ENCODE measurements at regions not wholly inside any gene's neighbourhood (a gene's known extent, or its start where the extent isn't known, plus 50 kb on each side); places are given as distances from the start of the nearest gene placed in this dataset.

DNA sequence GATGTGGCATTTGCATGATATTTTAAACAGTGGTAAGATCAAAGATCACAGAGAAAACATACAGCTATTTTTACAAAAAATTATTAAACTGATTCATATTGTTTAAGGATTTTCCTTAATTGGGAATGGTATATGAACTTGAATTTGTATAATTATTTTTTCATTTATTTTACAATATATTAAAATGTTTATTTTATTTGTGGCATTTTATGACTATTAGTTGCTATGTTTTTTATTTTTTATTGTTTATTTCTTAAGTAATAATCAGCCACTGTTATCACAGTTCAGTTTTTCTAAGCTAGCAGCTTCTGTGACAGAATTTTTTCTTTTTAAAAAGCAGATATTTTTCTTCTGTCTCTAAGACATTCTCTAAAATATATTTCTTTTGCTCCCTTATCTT, 387.0 kb upstream of the KHDRBS2 start:
- no peaks in the 10 kb centered on the region for H3K36me3 ChIP-seq (ENCODE audit: low read depth, low read length)
- CTCF ChIA-PET = no interaction called here
- DNase-seq (no peak), ATAC-seq (no peak)
- no peaks in the 10 kb centered on the region for H4K20me1 ChIP-seq (ENCODE audit: low read length)
- intact Hi-C loops (cut with micrococcal nuclease) = no loop called here
- POLR2A ChIA-PET (ENCODE audit: unreplicated experiment) = no interaction called here
- no peaks in the 10 kb centered on the region for H3F3A ChIP-seq (ENCODE audit: low read length, unreplicated experiment)
- no peaks in the 10 kb centered on the region for H3K27me3 ChIP-seq (ENCODE audit: low read length)
- H3K4me2 ChIP-seq (ENCODE audit: low read length) = no peak overlapping the region
- no peaks in the 10 kb centered on the region for H3K9me2 ChIP-seq (replicated peaks; ENCODE audit: low read length)
- no peaks in the 10 kb centered on the region for H3K79me2 ChIP-seq (ENCODE audit: low read length)
- H2AFZ ChIP-seq (ENCODE audit: low read length) = no peak overlapping the region
- H3K27ac ChIP-seq (ENCODE audit: low read length) = no peak overlapping the region
- no peaks in the 10 kb centered on the region for H3K4me1 ChIP-seq (ENCODE audit: insufficient read depth, low read length)
- no TSS peak for BruUV-seq (replicated peaks)
- 0 out of 2 replicates have a peak, but pooled peaks cover 3% of the 10 kb centered on the region for H3K9me3 ChIP-seq (ENCODE audit: low read length)
- H3K9ac ChIP-seq (ENCODE audit: low read length) = no peak overlapping the region
- H3K4me3 ChIP-seq (ENCODE audit: low read length) = no peak overlapping the region
- TF ChIP-seq CTCF (conservative IDR thresholded peaks at IDR 0.05; ENCODE audit: low read depth, low read length) (no peak), EZH2phosphoT487 (IDR thresholded peaks at IDR 0.05; ENCODE audit: borderline replicate concordance, low read length) (no peak), EZH2 (IDR thresholded peaks at IDR 0.05; ENCODE audit: low read length, unreplicated experiment) (no peak)

DNA sequence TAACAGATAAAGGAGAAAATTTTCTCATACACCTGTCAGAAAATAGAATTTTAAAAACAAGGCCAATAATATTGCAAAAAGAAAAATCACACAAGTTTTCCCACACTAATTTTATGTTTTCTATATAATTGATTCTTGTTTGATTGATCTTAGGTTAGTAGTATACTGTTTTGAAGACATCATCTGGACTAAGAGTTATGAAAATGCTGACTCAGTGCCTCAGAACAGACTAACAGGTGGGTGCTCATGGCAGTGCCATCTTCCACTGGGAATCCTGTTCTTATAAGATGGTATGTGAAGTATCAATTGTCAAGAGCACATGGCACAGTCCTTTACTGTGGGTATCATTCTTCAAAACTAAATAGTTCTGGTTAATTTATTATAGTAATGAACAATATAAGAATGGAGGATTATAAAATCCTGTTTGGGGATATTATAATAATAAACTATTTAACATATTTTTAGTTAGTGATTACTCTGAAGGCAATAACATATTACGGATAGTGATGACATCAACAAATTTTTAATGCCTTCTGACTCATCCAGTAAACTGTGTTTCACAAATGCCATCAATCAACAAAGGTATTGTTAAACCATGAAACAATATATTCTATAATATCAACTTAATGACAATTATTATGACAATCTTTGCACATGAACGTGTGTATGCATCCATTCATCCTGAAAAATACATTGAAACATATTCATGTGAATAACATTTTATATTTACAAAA, 384.6 kb upstream of the KHDRBS2 start:
- no peak for DNase-seq
- Histone ChIP-seq H3K27me3 (ENCODE audit: low read length) (no peaks in the 10 kb centered on the region), H3K79me2 (ENCODE audit: low read length) (no peaks in the 10 kb centered on the region), H3K9ac (ENCODE audit: low read length) (no peak overlapping the region), H3K4me1 (ENCODE audit: insufficient read depth, low read length) (no peaks in the 10 kb centered on the region), H3F3A (ENCODE audit: low read length, unreplicated experiment) (no peaks in the 10 kb centered on the region), H2AFZ (ENCODE audit: low read length) (no peak overlapping the region), H3K9me2 (replicated peaks; ENCODE audit: low read length) (no peaks in the 10 kb centered on the region), H3K36me3 (ENCODE audit: low read depth, low read length) (no peaks in the 10 kb centered on the region), H3K27ac (ENCODE audit: low read length) (no peak overlapping the region), H3K4me3 (ENCODE audit: low read length) (no peak overlapping the region), H3K9me3 (ENCODE audit: low read length) (0 out of 2 replicates have a peak, but pooled peaks cover 3% of the 10 kb centered on the region), H4K20me1 (ENCODE audit: low read length) (no peaks in the 10 kb centered on the region), H3K4me2 (ENCODE audit: low read length) (no peak overlapping the region)
- ChIA-PET POLR2A (ENCODE audit: unreplicated experiment) (no interaction called here), CTCF (no interaction called here)
- ATAC-seq = no peak
- intact Hi-C loops (cut with micrococcal nuclease) = no loop called here
- no TSS peak for BruUV-seq (replicated peaks)
- TF ChIP-seq EZH2 (IDR thresholded peaks at IDR 0.05; ENCODE audit: low read length, unreplicated experiment) (no peak), CTCF (conservative IDR thresholded peaks at IDR 0.05; ENCODE audit: low read depth, low read length) (no peak), EZH2phosphoT487 (IDR thresholded peaks at IDR 0.05; ENCODE audit: borderline replicate concordance, low read length) (no peak)

DNA sequence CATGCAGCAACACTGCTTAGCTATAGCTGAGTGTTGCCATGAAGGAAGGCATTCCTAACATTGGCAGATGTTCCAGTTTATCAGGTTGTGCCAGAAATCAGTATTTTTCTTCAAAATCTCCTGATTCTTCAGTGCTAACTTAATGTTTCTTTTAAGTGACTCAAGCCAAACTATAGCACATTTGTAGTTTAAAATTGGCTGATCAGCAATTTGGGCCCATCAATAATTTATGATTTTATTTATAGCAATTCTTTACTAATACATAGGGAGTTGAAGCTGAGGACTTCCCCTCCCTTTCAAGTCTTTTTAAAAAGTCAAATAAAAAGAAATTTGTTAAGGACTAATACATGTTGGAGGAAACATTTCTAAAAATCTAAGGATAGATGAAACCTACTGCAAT, 383.8 kb upstream of the KHDRBS2 start:
- DNase-seq (no peak), ATAC-seq (no peak)
- H3K9me2 ChIP-seq (replicated peaks; ENCODE audit: low read length) = no peaks in the 10 kb centered on the region
- TF ChIP-seq EZH2phosphoT487 (IDR thresholded peaks at IDR 0.05; ENCODE audit: borderline replicate concordance, low read length) = no peak
- no peak for TF ChIP-seq CTCF (conservative IDR thresholded peaks at IDR 0.05; ENCODE audit: low read depth, low read length)
- no peak for TF ChIP-seq EZH2 (IDR thresholded peaks at IDR 0.05; ENCODE audit: low read length, unreplicated experiment)
- no peak overlapping the region for H2AFZ ChIP-seq (ENCODE audit: low read length)
- POLR2A ChIA-PET (ENCODE audit: unreplicated experiment) = no interaction called here
- no peaks in the 10 kb centered on the region for H3F3A ChIP-seq (ENCODE audit: low read length, unreplicated experiment)
- H3K4me3 ChIP-seq (ENCODE audit: low read length) = no peak overlapping the region
- intact Hi-C loops (cut with micrococcal nuclease) = no loop called here
- no peak overlapping the region for H3K27ac ChIP-seq (ENCODE audit: low read length)
- no peaks in the 10 kb centered on the region for H3K36me3 ChIP-seq (ENCODE audit: low read depth, low read length)
- BruUV-seq (replicated peaks) = no TSS peak
- no peaks in the 10 kb centered on the region for H3K4me1 ChIP-seq (ENCODE audit: insufficient read depth, low read length)
- H3K79me2 ChIP-seq (ENCODE audit: low read length) = no peaks in the 10 kb centered on the region
- no peak overlapping the region for H3K4me2 ChIP-seq (ENCODE audit: low read length)
- H3K27me3 ChIP-seq (ENCODE audit: low read length) = no peaks in the 10 kb centered on the region
- no peak overlapping the region for H3K9ac ChIP-seq (ENCODE audit: low read length)
- H3K9me3 ChIP-seq (ENCODE audit: low read length) = 0 out of 2 replicates have a peak, but pooled peaks cover 3% of the 10 kb centered on the region
- H4K20me1 ChIP-seq (ENCODE audit: low read length) = no peaks in the 10 kb centered on the region
- CTCF ChIA-PET = no interaction called here
